ENCODE measurements at regions not wholly inside any gene's neighbourhood (a gene's known extent, or its start where the extent isn't known, plus 50 kb on each side); places are given as distances from the start of the nearest gene placed in this dataset.

GRCh38 chr2:151119374-151119773 is 142.3 kb downstream of the RBM43 start:
- FAIRE-seq (no peak), DNase-seq (ENCODE audit: insufficient read length, low spot score) (no peak)
- no peak for TF ChIP-seq POLR2A (IDR thresholded peaks at IDR 0.05; ENCODE audit: low read depth, low read length)

- no peak for DNase-seq (ENCODE audit: insufficient read length, low spot score)
- FAIRE-seq = no peak
- TF ChIP-seq POLR2A (IDR thresholded peaks at IDR 0.05; ENCODE audit: low read depth, low read length) = no peak
These were observed 143.4 kb downstream of the RBM43 start for GRCh38 chr2:151118269-151118668.

GRCh38 chr2:151114874-151115273 is 146.8 kb downstream of the RBM43 start:
- FAIRE-seq (no peak), DNase-seq (ENCODE audit: insufficient read length, low spot score) (no peak)
- TF ChIP-seq POLR2A (IDR thresholded peaks at IDR 0.05; ENCODE audit: low read depth, low read length) = no peak

- TF ChIP-seq POLR2A (IDR thresholded peaks at IDR 0.05; ENCODE audit: low read depth, low read length) = no peak
- DNase-seq (ENCODE audit: insufficient read length, low spot score) (no peak), FAIRE-seq (no peak)
These were observed 148.3 kb downstream of the RBM43 start for GRCh38 chr2:151113318-151113717.

- no peak for TF ChIP-seq POLR2A (IDR thresholded peaks at IDR 0.05; ENCODE audit: low read depth, low read length)
- FAIRE-seq (no peak), DNase-seq (ENCODE audit: insufficient read length, low spot score) (no peak)
These were observed 149.9 kb downstream of the RBM43 start for GRCh38 chr2:151111599-151112278.

GRCh38 chr2:151106805-151107506 is 154.7 kb downstream of the RBM43 start:
- FAIRE-seq = no peak
- no peak for TF ChIP-seq POLR2A (IDR thresholded peaks at IDR 0.05; ENCODE audit: low read depth, low read length)
- no peak for DNase-seq (ENCODE audit: insufficient read length, low spot score)

GRCh38 chr2:151103551-151103950 is 158.1 kb downstream of the RBM43 start:
- DNase-seq (ENCODE audit: insufficient read length, low spot score) (no peak), FAIRE-seq (no peak)
- no peak for TF ChIP-seq POLR2A (IDR thresholded peaks at IDR 0.05; ENCODE audit: low read depth, low read length)

- DNase-seq (ENCODE audit: insufficient read length, low spot score) (no peak), FAIRE-seq (no peak)
- TF ChIP-seq POLR2A (IDR thresholded peaks at IDR 0.05; ENCODE audit: low read depth, low read length) = no peak
These were observed 159.4 kb downstream of the RBM43 start for GRCh38 chr2:151102226-151102625.

GRCh38 chr2:151098841-151099240 is 162.8 kb downstream of the RBM43 start:
- DNase-seq (ENCODE audit: insufficient read length, low spot score) (no peak), FAIRE-seq (no peak)
- no peak for TF ChIP-seq POLR2A (IDR thresholded peaks at IDR 0.05; ENCODE audit: low read depth, low read length)

- DNase-seq (ENCODE audit: insufficient read length, low spot score) (no peak), FAIRE-seq (no peak)
- TF ChIP-seq POLR2A (IDR thresholded peaks at IDR 0.05; ENCODE audit: low read depth, low read length) = no peak
These were observed 163.8 kb downstream of the RBM43 start for GRCh38 chr2:151097895-151098294.

GRCh38 chr2:151097128-151097527 is 164.5 kb downstream of the RBM43 start:
- FAIRE-seq (no peak), DNase-seq (ENCODE audit: insufficient read length, low spot score) (no peak)
- TF ChIP-seq POLR2A (IDR thresholded peaks at IDR 0.05; ENCODE audit: low read depth, low read length) = no peak

GRCh38 chr2:151096235-151096634 is 165.4 kb downstream of the RBM43 start:
- FAIRE-seq (no peak), DNase-seq (ENCODE audit: insufficient read length, low spot score) (no peak)
- no peak for TF ChIP-seq POLR2A (IDR thresholded peaks at IDR 0.05; ENCODE audit: low read depth, low read length)

- FAIRE-seq = no peak
- no peak for DNase-seq (ENCODE audit: insufficient read length, low spot score)
- no peak for TF ChIP-seq POLR2A (IDR thresholded peaks at IDR 0.05; ENCODE audit: low read depth, low read length)
These were observed 166.2 kb downstream of the RBM43 start for GRCh38 chr2:151095463-151095862.

- no peak for FAIRE-seq
These were observed 170.1 kb downstream of the RBM43 start for GRCh38 chr2:151091583-151091982.

GRCh38 chr2:151087377-151087776 is 174.3 kb downstream of the RBM43 start:
- no peak for DNase-seq (ENCODE audit: insufficient read length, low spot score)
- no peak for TF ChIP-seq POLR2A (IDR thresholded peaks at IDR 0.05; ENCODE audit: low read depth, low read length)
- no peak for FAIRE-seq

More at GRCh38 chr2:151091583-151091982, 170.1 kb downstream of the RBM43 start:
- DNase-seq (ENCODE audit: insufficient read length, low spot score) = no peak
- no peak for TF ChIP-seq POLR2A (IDR thresholded peaks at IDR 0.05; ENCODE audit: low read depth, low read length)
